ENCODE measurements at regions not wholly inside any gene's neighbourhood (a gene's known extent, or its start where the extent isn't known, plus 50 kb on each side); places are given as distances from the start of the nearest gene placed in this dataset.

DNA sequence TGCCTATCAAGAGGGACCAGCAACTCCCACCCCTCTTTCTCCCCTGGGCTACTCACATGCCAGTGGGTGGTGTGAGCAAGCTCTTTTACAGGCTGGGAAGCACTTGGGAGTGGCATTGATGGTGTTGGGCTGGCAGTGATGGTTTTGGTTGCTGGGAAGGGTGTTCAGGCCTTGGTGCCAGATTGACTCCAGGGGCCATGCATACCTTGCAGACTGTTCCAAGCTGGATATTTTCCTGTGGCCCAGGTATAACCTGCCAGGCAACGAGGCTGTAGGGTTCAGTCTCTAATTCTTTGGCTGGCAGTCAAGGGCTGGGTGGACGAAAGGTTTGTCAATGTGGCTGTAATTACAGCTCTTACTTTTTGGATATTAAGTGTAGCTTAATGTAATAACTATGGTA lies 177.3 kb downstream of the MACROH2A1 start:
- TF ChIP-seq, protein P1, sequence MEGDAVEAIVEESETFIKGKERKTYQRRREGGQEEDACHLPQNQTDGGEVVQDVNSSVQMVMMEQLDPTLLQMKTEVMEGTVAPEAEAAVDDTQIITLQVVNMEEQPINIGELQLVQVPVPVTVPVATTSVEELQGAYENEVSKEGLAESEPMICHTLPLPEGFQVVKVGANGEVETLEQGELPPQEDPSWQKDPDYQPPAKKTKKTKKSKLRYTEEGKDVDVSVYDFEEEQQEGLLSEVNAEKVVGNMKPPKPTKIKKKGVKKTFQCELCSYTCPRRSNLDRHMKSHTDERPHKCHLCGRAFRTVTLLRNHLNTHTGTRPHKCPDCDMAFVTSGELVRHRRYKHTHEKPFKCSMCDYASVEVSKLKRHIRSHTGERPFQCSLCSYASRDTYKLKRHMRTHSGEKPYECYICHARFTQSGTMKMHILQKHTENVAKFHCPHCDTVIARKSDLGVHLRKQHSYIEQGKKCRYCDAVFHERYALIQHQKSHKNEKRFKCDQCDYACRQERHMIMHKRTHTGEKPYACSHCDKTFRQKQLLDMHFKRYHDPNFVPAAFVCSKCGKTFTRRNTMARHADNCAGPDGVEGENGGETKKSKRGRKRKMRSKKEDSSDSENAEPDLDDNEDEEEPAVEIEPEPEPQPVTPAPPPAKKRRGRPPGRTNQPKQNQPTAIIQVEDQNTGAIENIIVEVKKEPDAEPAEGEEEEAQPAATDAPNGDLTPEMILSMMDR (IDR thresholded peaks at IDR 0.05; ENCODE audit: insufficient read depth, low read length, poor library complexity, severe bottlenecking), result no peak
- no peak for TF ChIP-seq EZH2phosphoT487 (conservative IDR thresholded peaks at IDR 0.05; ENCODE audit: low read length)

Measured in SU-DHL-6 (cell line).